C4-2B (cell line): ENCODE measurements at regions not wholly inside any gene's neighbourhood (a gene's known extent, or its start where the extent isn't known, plus 50 kb on each side); places are given as distances from the start of the nearest gene placed in this dataset.

ENCODE experiments used
- CTCF ChIP-seq: fragments of 450-650 bp; conservative IDR thresholded peaks from 2 replicates; pipeline ENCODE4 v1.5.1; 2017; ENCODE audit warnings: mild to moderate bottlenecking
- ZFX ChIP-seq: fragments of 450-650 bp; IDR thresholded peaks from 2 replicates; pipeline ENCODE4 v1.6.1; 2017

- TF ChIP-seq CTCF (no peak), ZFX (no peak)
Measured at GRCh38 chr9:108316630-108317029, 539.2 kb downstream of the ACTL7B start.
